ENCODE measurements at regions not wholly inside any gene's neighbourhood (a gene's known extent, or its start where the extent isn't known, plus 50 kb on each side); places are given as distances from the start of the nearest gene placed in this dataset.

DNA sequence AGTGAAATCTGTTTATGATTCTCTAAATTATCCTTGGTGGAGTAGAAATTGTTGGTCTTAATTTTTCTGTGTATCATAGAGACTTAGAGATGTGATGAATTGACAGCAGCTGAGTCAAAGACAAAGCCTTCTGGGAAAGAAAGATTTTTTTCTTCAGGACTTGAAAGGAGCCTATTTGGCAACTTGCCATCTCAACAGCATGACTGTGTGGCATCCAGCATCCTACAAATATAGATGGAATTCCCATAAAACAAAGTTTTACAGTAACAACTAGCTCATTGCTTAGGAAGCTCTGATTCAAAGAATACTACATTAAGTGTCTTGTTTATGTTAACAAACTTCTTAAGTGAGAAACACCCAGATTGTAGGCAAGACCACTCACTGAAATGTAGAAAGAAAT, 79.2 kb upstream of the SETBP1 start:
- Histone ChIP-seq H3K4me2 (ENCODE audit: low read length) (no peak overlapping the region), H3K9ac (ENCODE audit: low read length) (no peak overlapping the region), H3K4me3 (replicated peaks in 1 of 2; ENCODE audit: low read depth in 1 of 2, low read length in 2 of 2) (no peak overlapping the region), H3K36me3 (ENCODE audit: control insufficient read depth in 1 of 2, insufficient read depth in 2 of 2, low read length in 2 of 2) (no peaks in the 10 kb centered on the region), H3K79me2 (ENCODE audit: insufficient read depth, low read length) (no peaks in the 10 kb centered on the region), H3K9me3 (ENCODE audit: control insufficient read depth in 1 of 2, insufficient read depth in 1 of 2, low read depth in 1 of 2, low read length in 2 of 2) (peaks cover 0 to 20% of the 10 kb centered on the region in 2 experiments; a peak in 2 of 4 replicates), H4K20me1 (ENCODE audit: insufficient read depth) (no peaks in the 10 kb centered on the region), H3K9me2 (ENCODE audit: insufficient read depth) (no peaks in the 10 kb centered on the region), H2AFZ (ENCODE audit: low read depth, low read length, poor library complexity, severe bottlenecking) (no peak overlapping the region), H3K27me3 (ENCODE audit: insufficient read depth, low read length) (no peaks in the 10 kb centered on the region), H3K27ac (ENCODE audit: low read depth, low read length) (no peak overlapping the region), H3K4me1 (ENCODE audit: control insufficient read depth in 1 of 2, insufficient read depth in 2 of 2, low read length in 2 of 2) (no peaks in the 10 kb centered on the region)
- ATAC-seq (no peak), DNase-seq (ENCODE audit: low read depth, low spot score) (no peak)
- ChIA-PET POLR2A (no interaction called here), CTCF (no interaction called here), RAD21 (ENCODE audit: low non-redundant PET in 1 of 2, low total read pairs in 2 of 2, uncharacterized antibody in 2 of 2, unreplicated experiment in 2 of 2) (no interaction called here)
- TF ChIP-seq TCF7L2 (IDR thresholded peaks at IDR 0.05; ENCODE audit: borderline replicate concordance, extremely low read depth, insufficient read depth, insufficient read length) (no peak), ELF1 (IDR thresholded peaks at IDR 0.05; ENCODE audit: borderline replicate concordance, low read depth) (no peak), MAX (IDR thresholded peaks at IDR 0.05) (no peak), YY1 (IDR thresholded peaks at IDR 0.05; ENCODE audit: extremely low read depth, insufficient replicate concordance, low read depth, low read length) (no peak), SRF (IDR thresholded peaks at IDR 0.05; ENCODE audit: low read depth) (no peak), POLR2AphosphoS5 (IDR thresholded peaks at IDR 0.05; ENCODE audit: low read depth, low read length) (no peak), CEBPB (IDR thresholded peaks at IDR 0.05; ENCODE audit: low read depth) (no peak)
- no TSS peak for BruUV-seq (replicated peaks)
- intact Hi-C loops (cut with micrococcal nuclease) = no loop called here

DNA sequence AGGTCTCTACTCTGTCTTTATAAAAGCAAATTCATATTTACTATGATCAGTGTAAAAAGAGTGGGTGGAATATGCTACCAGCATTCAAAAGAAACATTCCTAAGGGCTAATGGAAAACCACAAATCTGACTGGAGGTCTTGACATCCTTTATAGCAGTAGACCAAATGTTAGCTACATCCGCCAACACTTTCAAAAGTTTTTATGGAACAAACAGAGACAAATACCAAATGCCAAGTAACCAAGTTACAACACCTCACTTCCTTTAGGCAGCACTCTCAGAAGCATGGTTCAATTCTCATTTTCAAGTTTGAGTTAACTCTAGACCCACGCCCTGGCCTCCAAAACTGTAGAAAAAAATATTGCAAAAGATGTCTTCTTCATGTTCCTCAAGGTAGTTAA, 78.3 kb upstream of the SETBP1 start:
- H4K20me1 ChIP-seq (ENCODE audit: insufficient read depth) = no peaks in the 10 kb centered on the region
- ChIA-PET RAD21 (ENCODE audit: low non-redundant PET in 1 of 2, low total read pairs in 2 of 2, uncharacterized antibody in 2 of 2, unreplicated experiment in 2 of 2) (no interaction called here), CTCF (no interaction called here), POLR2A (no interaction called here)
- H3K4me1 ChIP-seq (ENCODE audit: control insufficient read depth in 1 of 2, insufficient read depth in 2 of 2, low read length in 2 of 2) = no peaks in the 10 kb centered on the region
- no peak overlapping the region for H3K4me3 ChIP-seq (replicated peaks in 1 of 2; ENCODE audit: low read depth in 1 of 2, low read length in 2 of 2)
- no peak overlapping the region for H2AFZ ChIP-seq (ENCODE audit: low read depth, low read length, poor library complexity, severe bottlenecking)
- H3K9me2 ChIP-seq (ENCODE audit: insufficient read depth) = no peaks in the 10 kb centered on the region
- no peaks in the 10 kb centered on the region for H3K36me3 ChIP-seq (ENCODE audit: control insufficient read depth in 1 of 2, insufficient read depth in 2 of 2, low read length in 2 of 2)
- intact Hi-C loops (cut with micrococcal nuclease) = no loop called here
- no TSS peak for BruUV-seq (replicated peaks)
- no peak overlapping the region for H3K9ac ChIP-seq (ENCODE audit: low read length)
- H3K27ac ChIP-seq (ENCODE audit: low read depth, low read length) = no peak overlapping the region
- DNase-seq (ENCODE audit: low read depth, low spot score) (no peak), ATAC-seq (no peak)
- no peaks in the 10 kb centered on the region for H3K27me3 ChIP-seq (ENCODE audit: insufficient read depth, low read length)
- peaks cover 0 to 16% of the 10 kb centered on the region in 2 experiments; a peak in 2 of 4 replicates for H3K9me3 ChIP-seq (ENCODE audit: control insufficient read depth in 1 of 2, insufficient read depth in 1 of 2, low read depth in 1 of 2, low read length in 2 of 2)
- no peaks in the 10 kb centered on the region for H3K79me2 ChIP-seq (ENCODE audit: insufficient read depth, low read length)
- H3K4me2 ChIP-seq (ENCODE audit: low read length) = no peak overlapping the region
- TF ChIP-seq, protein P1, sequence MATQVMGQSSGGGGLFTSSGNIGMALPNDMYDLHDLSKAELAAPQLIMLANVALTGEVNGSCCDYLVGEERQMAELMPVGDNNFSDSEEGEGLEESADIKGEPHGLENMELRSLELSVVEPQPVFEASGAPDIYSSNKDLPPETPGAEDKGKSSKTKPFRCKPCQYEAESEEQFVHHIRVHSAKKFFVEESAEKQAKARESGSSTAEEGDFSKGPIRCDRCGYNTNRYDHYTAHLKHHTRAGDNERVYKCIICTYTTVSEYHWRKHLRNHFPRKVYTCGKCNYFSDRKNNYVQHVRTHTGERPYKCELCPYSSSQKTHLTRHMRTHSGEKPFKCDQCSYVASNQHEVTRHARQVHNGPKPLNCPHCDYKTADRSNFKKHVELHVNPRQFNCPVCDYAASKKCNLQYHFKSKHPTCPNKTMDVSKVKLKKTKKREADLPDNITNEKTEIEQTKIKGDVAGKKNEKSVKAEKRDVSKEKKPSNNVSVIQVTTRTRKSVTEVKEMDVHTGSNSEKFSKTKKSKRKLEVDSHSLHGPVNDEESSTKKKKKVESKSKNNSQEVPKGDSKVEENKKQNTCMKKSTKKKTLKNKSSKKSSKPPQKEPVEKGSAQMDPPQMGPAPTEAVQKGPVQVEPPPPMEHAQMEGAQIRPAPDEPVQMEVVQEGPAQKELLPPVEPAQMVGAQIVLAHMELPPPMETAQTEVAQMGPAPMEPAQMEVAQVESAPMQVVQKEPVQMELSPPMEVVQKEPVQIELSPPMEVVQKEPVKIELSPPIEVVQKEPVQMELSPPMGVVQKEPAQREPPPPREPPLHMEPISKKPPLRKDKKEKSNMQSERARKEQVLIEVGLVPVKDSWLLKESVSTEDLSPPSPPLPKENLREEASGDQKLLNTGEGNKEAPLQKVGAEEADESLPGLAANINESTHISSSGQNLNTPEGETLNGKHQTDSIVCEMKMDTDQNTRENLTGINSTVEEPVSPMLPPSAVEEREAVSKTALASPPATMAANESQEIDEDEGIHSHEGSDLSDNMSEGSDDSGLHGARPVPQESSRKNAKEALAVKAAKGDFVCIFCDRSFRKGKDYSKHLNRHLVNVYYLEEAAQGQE (IDR thresholded peaks at IDR 0.05; ENCODE audit: low read depth) = no peak
- TF ChIP-seq TCF7L2 (IDR thresholded peaks at IDR 0.05; ENCODE audit: borderline replicate concordance, extremely low read depth, insufficient read depth, insufficient read length) (no peak), FOSL1 (IDR thresholded peaks at IDR 0.05; ENCODE audit: low read depth) (no peak), CTCF (IDR thresholded peaks at IDR 0.05 in 2 of 3, conservative IDR thresholded peaks at IDR 0.05 in 1 of 3; ENCODE audit: borderline replicate concordance in 1 of 3, insufficient read depth in 1 of 3, low read depth in 2 of 3, low read length in 2 of 3) (no peak), JUND (IDR thresholded peaks at IDR 0.05) (no peak), CEBPB (IDR thresholded peaks at IDR 0.05; ENCODE audit: low read depth) (no peak)
- TF ChIP-seq, protein P2, sequence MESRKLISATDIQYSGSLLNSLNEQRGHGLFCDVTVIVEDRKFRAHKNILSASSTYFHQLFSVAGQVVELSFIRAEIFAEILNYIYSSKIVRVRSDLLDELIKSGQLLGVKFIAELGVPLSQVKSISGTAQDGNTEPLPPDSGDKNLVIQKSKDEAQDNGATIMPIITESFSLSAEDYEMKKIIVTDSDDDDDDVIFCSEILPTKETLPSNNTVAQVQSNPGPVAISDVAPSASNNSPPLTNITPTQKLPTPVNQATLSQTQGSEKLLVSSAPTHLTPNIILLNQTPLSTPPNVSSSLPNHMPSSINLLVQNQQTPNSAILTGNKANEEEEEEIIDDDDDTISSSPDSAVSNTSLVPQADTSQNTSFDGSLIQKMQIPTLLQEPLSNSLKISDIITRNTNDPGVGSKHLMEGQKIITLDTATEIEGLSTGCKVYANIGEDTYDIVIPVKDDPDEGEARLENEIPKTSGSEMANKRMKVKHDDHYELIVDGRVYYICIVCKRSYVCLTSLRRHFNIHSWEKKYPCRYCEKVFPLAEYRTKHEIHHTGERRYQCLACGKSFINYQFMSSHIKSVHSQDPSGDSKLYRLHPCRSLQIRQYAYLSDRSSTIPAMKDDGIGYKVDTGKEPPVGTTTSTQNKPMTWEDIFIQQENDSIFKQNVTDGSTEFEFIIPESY (IDR thresholded peaks at IDR 0.05; ENCODE audit: extremely low read depth, insufficient replicate concordance, low read length) = no peak

All from HCT116 (cell line).